GM21737 (cell line): ENCODE measurements at regions not wholly inside any gene's neighbourhood (a gene's known extent, or its start where the extent isn't known, plus 50 kb on each side); places are given as distances from the start of the nearest gene placed in this dataset.
"Not testable (repeated sequence)": the region's sequence is repeated elsewhere in the genome, so short reads cannot be mapped to it uniquely, and the experiment has no call there.

Source experiments
- ATAC-seq: cut with Tn5 transposase; IDR thresholded peaks from one replicate; pipeline ENCODE4 v1.9.1; 2021; ENCODE audit warnings: mild to moderate bottlenecking, moderate library complexity; ENCODE audit not compliant: unreplicated experiment

DNA sequence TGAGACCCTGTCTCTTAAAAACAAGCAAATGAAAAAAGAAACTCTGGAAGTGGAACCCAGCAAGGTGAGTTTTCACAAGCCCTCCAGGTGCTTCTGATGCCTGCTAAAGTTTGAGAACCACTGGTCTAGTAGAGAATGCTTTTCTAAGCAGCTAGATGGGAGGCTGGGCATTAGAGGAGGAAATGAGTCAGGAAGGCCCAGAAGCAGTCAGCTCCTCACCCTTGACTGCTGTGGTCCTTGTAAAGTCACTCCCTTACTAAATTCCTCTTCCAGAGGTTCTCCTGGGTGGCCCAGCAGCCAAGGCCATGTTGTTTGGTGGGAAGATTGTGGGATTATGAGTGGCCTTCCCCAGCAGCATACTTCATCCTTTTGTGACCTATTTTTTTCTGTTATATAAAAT, 52.0 kb upstream of the FYN start:
- no peak for ATAC-seq

DNA sequence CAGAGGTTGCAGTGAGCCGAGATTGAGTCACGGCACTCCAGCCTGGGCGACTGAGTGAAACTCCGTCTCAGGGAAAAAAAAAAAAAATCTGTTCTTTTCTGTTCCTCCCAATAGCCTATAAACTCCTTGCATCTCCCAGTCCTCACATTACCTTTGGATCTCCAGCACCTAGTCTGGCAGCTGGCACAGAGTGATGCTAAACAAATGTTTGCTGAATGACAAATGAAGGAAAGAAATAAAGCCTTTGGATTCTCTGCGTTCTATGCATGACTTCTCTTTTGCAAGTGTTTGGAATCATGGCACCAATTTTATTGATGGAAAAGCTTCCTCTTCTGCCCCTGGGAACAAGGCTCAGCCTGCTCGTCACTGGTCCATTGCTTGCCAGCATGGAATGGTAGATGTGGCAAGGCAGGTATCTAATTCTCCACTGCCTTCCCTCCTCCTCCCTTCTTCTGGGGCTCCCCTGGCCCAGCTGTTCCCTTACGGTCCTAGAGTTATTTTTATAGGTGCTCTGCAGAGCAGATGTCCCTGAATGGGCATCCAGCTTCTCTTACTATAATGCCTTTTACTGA, 53.6 kb upstream of the FYN start:
- no peak for ATAC-seq

DNA sequence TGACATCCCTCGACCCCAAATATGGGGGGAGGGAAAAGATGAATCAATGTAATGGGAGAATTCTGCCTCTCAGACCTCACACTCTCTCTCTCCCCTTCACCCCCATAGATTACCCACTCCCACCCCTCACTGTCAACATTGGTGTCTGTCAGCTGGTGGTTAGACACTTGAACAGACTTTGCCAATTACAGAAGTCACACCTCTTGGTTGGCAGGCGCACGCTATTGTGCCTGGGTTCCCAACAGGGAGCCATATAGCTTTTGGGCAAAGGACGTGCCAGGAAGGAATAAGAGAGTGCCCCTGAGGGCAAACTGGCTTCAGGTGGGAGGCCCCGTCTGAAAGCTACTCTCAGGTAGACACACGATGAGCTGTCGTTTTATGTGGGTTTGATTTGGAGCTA, 54.1 kb upstream of the FYN start:
- no peak for ATAC-seq

DNA sequence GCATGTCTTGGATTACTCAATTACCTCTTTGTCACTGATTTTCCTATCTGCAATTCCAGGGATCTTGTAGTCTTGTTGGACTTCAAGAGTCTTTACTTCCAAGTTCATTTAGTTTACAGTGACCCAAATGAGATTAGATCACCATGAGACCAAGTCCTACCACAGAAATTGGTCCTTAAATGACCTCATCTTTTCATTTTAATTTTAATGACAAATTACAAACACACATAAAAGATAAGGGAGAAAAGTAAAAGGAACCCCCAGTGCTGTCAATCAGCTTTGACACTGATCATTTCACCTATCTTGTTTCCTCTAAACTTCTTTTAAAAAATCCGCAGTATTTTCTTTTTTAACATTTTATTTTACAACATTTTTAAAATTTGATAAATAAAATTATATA, 54.9 kb upstream of the FYN start:
- no peak for ATAC-seq

DNA sequence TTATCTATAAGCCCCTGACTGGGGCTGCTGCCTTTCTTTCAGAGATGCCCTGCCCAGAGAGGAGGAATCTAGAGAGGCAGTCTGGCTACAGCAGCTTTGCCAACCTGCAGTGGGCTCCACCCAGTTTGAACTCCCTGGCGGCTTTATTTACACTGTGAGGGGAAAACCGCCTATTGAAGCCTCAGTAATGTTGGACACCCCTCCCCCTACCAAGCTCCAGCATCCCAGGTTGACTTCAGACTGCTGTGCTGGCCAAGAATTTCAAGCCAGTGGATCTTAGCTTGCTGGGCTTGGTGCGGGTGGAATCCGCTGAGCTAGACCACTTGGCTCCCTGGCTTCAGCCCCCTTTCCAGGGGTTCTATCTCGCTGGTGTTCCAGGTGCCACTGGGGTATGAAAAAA, 61.4 kb upstream of the FYN start:
- ATAC-seq, result not testable (repeated sequence)

DNA sequence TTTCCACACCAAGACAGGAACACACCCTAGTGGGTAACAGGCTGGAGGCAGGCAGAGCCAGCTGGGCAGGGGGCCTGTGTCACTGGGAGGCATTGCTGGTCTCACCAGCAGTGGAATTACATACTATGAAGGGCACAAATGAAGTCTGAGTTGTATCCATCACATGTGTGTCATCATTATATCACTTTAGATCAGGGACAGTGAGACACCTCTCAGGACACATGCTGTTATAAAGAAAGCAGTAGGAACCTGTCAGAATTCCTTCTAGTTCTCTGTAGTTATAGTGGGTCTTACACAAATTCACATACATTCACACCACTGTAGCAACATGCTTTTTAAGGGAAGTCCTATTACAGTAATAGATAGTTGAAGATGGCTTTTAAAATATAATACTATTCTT, 63.5 kb upstream of the FYN start:
- no peak for ATAC-seq

DNA sequence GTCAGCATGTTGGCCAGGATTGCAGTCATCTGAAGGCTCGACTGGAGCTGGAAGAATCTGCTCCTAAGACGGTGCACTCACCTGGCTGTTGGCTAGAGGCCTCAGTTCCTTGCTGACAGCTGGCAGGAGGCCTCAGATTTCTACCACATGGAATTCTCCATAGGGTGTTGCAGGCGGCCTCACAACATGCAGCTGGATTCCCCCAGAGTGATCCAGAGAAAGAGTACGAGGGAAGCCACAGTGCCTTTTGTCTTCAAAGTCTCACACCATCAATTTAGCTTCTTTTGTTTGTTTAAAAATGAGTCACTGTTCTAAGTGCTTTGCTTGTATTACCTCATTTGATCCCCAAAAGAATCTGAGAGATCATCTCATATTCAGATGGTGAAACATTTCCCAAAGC, 65.5 kb upstream of the FYN start:
- ATAC-seq, result no peak

GRCh38 chr6:111939902-111940301, 66.7 kb upstream of the FYN start:
- no peak for ATAC-seq

GRCh38 chr6:111940801-111941200, 67.5 kb upstream of the FYN start:
- no peak for ATAC-seq

DNA sequence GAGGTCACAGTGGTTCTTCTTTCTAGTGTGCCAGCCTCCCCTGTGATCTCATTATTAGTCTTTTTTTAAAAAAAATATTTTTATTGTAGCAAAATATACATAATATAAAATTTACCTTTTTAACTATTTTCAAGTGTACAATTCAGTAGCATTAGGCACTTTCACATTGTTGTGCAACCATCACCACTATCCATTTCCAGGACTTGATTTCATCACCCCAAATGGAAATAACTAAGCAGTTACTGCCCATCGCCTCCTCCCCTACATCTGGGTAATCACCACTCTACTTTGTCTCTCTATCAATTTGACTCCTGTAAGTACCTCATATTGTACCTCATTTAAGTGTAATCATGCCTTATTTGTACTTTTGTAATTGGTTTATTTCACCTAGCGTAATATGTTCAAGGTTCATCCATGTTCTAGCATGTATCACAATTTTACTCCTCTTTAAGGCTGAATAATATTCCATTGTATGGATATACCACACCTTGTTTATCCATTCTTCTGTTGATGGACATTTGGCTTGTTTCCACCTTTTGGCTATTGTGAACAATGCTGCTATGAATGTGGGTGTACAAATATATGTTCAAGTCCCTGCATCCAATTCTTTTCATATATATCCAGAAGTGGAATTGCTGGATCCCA, 68.6 kb upstream of the FYN start:
- no peak for ATAC-seq

GRCh38 chr6:111942561-111942960, 69.3 kb upstream of the FYN start:
- no peak for ATAC-seq

DNA sequence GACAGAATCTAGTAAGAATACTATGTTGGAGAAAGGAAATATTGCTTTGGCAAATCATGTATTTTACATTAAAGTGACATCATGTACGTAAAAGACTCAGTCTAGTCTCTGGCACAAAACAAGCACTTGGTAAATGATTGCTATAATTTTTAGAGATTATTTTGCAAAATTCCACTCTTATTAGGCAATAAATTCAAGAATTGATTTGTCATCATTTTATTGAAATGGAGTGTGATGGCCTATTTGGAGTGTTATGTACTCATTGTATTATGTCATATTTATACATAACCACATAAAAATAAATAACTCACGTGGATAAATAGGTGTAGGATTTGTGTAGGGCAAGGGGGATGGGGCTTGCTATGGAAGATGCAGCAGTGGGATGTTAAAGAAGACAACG, 70.0 kb upstream of the FYN start:
- ATAC-seq, result no peak

- ATAC-seq, result no peak
These were observed 70.5 kb upstream of the FYN start for GRCh38 chr6:111943726-111944125.

- no peak for ATAC-seq
These were observed 71.3 kb upstream of the FYN start for GRCh38 chr6:111944541-111944940.

DNA sequence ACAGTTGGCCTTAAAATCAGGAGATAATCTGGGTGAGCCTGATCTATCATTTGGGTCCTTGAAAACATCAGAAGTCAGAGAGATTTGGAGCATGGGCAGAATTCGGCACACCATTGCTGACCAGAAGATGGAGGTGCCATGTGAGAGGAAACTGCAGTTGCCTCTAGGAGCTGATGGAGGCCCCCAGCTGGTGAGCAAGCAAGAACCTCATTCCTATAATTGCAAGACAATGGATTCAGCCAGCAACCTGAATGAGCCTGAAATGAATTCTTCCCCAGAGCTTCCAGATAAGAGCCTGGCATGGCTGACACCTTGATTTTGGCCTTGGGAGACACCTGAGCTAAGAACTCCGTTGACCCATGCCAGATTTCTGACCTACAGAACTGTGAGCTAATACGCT, 76.3 kb upstream of the FYN start:
- ATAC-seq, result no peak

DNA sequence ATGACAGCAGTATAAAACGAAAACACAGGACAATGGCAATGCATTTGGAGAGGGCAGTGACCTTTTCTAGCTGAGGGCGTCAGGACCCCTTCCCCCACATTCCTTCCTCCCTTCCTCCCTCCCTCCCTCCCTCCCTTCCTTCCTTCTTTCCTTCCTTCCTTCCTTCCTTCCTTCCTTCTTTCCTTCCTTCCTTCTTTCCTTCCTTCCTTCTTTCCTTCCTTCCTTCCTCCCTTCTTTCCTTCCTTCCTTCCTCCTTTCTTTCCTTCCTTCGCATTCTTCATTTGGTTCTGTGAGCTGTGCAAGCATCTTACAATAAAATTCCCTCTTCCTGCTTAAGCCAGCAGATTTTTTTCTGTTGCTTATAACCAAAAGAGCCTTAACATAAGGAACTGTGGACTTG, 76.7 kb upstream of the FYN start:
- not testable (repeated sequence) for ATAC-seq

- ATAC-seq, result no peak
These were observed 77.6 kb upstream of the FYN start for GRCh38 chr6:111950661-111951496.

DNA sequence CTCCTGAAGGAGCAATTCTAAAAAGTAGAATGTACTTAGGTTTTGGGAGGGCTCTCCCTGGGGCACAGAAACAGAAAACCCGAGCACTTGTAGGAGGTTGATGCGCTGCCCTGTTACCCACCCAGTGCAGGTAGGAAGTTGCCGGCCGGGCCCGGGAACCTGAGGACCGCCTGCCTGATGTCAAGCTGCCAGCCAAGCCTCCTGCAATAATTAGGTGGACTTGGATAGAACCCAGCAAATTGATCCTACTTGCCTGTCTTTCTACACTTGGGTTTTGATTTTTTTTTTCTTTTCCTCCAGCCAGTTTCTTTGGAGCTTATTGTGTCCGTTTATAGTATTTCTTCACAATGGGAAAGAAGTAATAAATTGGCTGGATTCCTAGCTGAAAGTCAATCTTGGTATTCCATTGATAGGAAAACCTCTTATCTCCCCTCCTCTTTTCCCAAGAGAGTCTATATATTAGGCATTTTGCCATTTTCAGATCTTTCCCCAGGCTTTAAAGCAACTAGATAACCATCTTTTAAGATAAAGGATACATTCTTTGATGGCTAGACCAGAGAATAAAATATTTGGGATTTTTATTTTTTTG, 78.3 kb upstream of the FYN start:
- ATAC-seq, result no peak

GRCh38 chr6:111952274-111952673, 79.0 kb upstream of the FYN start:
- ATAC-seq, result no peak

GRCh38 chr6:111952821-111953540, 79.7 kb upstream of the FYN start:
- no peak for ATAC-seq

GRCh38 chr6:111956098-111956497, 82.8 kb upstream of the FYN start:
- no peak for ATAC-seq
